DND-41 (cell line): ENCODE measurements at regions not wholly inside any gene's neighbourhood (a gene's known extent, or its start where the extent isn't known, plus 50 kb on each side); places are given as distances from the start of the nearest gene placed in this dataset.

Source experiments
- ATAC-seq: fragments of 200-7000 bp; cut with Tn5 transposase; 3 replicates; pipeline ENCODE4 v1.9.1; 2021; ENCODE audit warnings: low read depth; ENCODE audit not compliant: insufficient read depth
- DNase-seq: peaks from one replicate; pipeline ENCODE4 v3.0.0-alpha.2; 2020
- H2AFZ ChIP-seq: 2 replicates; pipeline ENCODE4 v1.6.0; 2012; ENCODE audit warnings: low read depth, low read length
- H3K27ac ChIP-seq: 2 replicates; pipeline ENCODE4 v1.5.1; 2012; ENCODE audit warnings: low read length, inconsistent platforms
- H3K27me3 ChIP-seq: fragments of 200-600 bp; sonication (generic); 2 replicates; pipeline ENCODE4 v1.6.0; 2012; ENCODE audit warnings: low read length, mild to moderate bottlenecking, inconsistent platforms; ENCODE audit not compliant: insufficient read depth, poor library complexity
- H3K36me3 ChIP-seq: 2 replicates; pipeline ENCODE4 v1.5.1; 2012; ENCODE audit warnings: low read length, inconsistent platforms; ENCODE audit not compliant: insufficient read depth
- H3K4me1 ChIP-seq: 2 replicates; pipeline ENCODE4 v1.5.1; 2012; ENCODE audit warnings: mild to moderate bottlenecking, low read length; ENCODE audit not compliant: insufficient read depth
- H3K4me2 ChIP-seq: 2 replicates; pipeline ENCODE4 v1.6.0; 2012; ENCODE audit warnings: mild to moderate bottlenecking, moderate library complexity, low read length, inconsistent platforms; ENCODE audit not compliant: insufficient read depth
- H3K4me3 ChIP-seq, 2 experiments: fragments of 200-600 bp in 1 of 2; shearing (Covaris generic) in 1 of 2; 2 replicates each; pipeline ENCODE4 v1.5.1; 2012 to 2016; ENCODE audit warnings: inconsistent platforms in 2 of 2, low read length in 2 of 2, mild to moderate bottlenecking in 2 of 2, low read depth in 1 of 2, moderate library complexity in 1 of 2
- H3K79me2 ChIP-seq: 2 replicates; pipeline ENCODE4 v1.6.0; 2012; ENCODE audit warnings: low read length, inconsistent platforms; ENCODE audit not compliant: insufficient read depth
- H3K9ac ChIP-seq: 2 replicates; pipeline ENCODE4 v1.6.0; 2012; ENCODE audit warnings: low read depth, mild to moderate bottlenecking, inconsistent platforms, low read length, moderate library complexity
- H3K9me3 ChIP-seq: 2 replicates; pipeline ENCODE4 v1.5.1; 2012; ENCODE audit warnings: low read length, moderate library complexity, mild to moderate bottlenecking, inconsistent platforms; ENCODE audit not compliant: insufficient read depth, severe bottlenecking
- H4K20me1 ChIP-seq: 2 replicates; pipeline ENCODE4 v1.6.0; 2012; ENCODE audit warnings: low read length; ENCODE audit not compliant: insufficient read depth
- EZH2 ChIP-seq: IDR thresholded peaks from 3 replicates; pipeline ENCODE4 v1.6.1; 2012; ENCODE audit warnings: borderline replicate concordance, low read depth, mild to moderate bottlenecking, moderate library complexity, low read length, inconsistent platforms; ENCODE audit not compliant: severe bottlenecking
- TF ChIP-seq, protein P1 (sequence below): IDR thresholded peaks from 2 replicates; pipeline ENCODE4 v1.5.1; 2012; ENCODE audit warnings: borderline replicate concordance, low read length, moderate library complexity, mild to moderate bottlenecking; ENCODE audit not compliant: poor library complexity, severe bottlenecking; ENCODE audit errors: extremely low read depth

DNA sequence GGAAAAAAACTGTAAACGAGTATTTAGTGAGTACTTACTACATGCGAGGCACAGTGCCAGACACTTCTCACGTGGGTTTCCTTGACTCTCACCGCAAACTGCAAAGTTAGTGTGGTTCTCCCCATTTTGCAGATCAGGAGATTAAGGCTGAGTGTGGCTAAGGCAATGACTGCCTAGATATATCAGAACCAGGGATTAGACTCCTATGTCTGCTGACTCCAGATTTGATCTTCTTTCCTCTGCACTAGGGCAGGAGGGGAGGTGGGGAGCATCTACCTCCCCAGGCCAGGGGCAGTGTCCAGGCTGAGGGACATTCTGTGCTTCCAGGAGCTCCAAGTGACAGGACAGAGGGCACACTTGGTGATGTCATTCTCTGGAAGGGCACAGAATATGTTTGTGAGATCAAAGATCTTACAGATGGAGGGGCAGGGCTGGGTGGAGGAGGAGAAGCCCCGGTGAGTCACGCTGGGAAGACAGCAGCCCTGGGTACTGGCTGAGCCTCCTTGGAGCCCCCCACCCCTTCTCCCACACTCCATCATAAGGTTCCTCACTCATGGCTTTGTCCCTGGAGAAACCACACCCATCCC is 92.4 kb downstream of the RHOB start:
- Histone ChIP-seq H3K79me2 (no peaks in the 10 kb centered on the region), H3K36me3 (no peaks in the 10 kb centered on the region), H3K4me1 (no peaks in the 10 kb centered on the region), H4K20me1 (no peaks in the 10 kb centered on the region), H3K27me3 (peaks cover 3% of the 10 kb centered on the region), H3K9ac (no peak overlapping the region), H3K4me3 (no peak overlapping the region), H3K4me2 (no peak overlapping the region), H3K9me3 (no peaks in the 10 kb centered on the region), H3K27ac (no peak overlapping the region), H2AFZ (no peak overlapping the region)
- ATAC-seq (0 out of 3 replicates have a peak, but pooled peaks have one; percentile 17), DNase-seq (no peak)
- TF ChIP-seq EZH2, result no peak
- TF ChIP-seq, protein P1, sequence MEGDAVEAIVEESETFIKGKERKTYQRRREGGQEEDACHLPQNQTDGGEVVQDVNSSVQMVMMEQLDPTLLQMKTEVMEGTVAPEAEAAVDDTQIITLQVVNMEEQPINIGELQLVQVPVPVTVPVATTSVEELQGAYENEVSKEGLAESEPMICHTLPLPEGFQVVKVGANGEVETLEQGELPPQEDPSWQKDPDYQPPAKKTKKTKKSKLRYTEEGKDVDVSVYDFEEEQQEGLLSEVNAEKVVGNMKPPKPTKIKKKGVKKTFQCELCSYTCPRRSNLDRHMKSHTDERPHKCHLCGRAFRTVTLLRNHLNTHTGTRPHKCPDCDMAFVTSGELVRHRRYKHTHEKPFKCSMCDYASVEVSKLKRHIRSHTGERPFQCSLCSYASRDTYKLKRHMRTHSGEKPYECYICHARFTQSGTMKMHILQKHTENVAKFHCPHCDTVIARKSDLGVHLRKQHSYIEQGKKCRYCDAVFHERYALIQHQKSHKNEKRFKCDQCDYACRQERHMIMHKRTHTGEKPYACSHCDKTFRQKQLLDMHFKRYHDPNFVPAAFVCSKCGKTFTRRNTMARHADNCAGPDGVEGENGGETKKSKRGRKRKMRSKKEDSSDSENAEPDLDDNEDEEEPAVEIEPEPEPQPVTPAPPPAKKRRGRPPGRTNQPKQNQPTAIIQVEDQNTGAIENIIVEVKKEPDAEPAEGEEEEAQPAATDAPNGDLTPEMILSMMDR, result no peak

DNA sequence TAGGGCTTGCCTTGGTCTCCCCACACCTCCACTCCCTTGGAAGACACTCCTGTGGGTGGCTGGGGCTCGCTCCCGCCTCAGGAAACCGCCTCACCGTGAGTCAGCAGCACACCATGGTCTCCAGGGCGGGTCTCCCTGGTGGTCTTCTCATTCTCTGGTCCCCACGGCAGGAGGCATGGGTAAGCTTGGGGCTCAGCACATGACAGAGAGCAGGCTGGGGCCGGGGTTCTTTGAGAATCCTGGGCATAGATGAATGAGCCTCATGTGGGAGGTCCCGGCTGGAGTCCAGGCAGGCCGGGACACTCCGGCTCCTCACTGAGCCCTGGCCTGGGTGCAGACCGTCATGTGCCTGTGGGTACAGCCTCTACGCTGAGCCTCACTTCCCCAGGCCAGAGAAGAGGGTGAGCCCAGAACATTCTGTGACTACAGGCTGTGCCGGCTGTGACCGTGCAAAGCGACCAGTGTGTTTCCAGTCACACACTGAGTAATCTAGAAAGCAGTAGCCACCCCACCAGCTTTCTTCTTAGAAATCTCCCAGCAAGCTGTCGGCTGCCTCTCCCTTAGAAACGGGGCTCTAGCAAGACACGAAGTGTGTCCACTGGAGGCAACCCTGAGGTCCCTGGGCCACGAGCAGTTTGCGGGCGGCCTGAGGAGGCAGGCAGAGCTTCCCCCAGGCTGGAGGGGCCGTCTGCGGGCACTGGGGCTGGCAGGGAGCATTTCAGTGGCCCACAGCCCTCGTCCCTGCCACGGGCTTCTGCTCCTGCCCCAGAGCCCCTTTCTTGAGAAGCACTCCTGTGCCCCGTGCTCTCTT is 93.1 kb downstream of the RHOB start:
- no peaks in the 10 kb centered on the region for H3K79me2 ChIP-seq
- peaks cover 3% of the 10 kb centered on the region for H3K27me3 ChIP-seq
- TF ChIP-seq, protein P1, result no peak
- no peak for TF ChIP-seq EZH2
- no peak overlapping the region for H3K4me2 ChIP-seq
- ATAC-seq, result no peak
- H3K4me3 ChIP-seq, result no peak overlapping the region
- H3K4me1 ChIP-seq, result no peaks in the 10 kb centered on the region
- no peak overlapping the region for H2AFZ ChIP-seq
- no peak overlapping the region for H3K9ac ChIP-seq
- H3K36me3 ChIP-seq, result no peaks in the 10 kb centered on the region
- no peaks in the 10 kb centered on the region for H3K9me3 ChIP-seq
- no peak overlapping the region for H3K27ac ChIP-seq
- H4K20me1 ChIP-seq, result no peaks in the 10 kb centered on the region
- no peak for DNase-seq

DNA sequence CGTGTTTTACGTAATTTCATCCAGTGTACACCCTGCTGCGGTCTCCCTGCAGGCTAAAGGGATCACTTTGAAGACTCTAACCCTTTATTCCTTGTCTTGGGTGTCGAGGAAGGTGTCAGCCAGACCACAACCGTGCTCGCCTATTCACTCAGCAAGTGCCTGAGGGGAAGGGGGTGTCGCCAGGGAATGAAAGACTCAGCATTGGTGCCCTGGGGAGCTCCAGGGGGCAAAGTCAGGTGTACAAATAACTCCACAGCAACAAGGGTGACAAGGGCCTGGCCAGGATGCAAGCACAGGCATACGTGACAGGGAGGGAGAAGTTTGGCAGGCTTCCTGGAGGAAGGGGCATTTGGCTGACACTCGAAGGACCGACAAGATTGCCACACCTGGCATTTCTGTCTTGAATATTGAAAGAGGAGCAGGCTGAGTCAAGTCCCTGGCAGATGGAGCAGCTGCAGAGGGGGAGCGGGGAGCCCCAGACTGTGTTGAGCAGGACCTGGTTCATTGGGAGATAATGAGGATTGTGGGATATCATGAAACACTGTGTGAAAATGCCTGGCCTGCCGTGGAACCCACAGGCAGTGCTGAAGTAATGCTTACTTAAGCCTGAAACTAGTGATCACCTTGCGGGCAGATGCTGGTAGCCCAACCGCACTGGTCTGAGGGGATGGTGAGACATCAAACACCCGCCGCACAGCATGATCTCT is 93.9 kb downstream of the RHOB start:
- Histone ChIP-seq H3K27ac (no peak overlapping the region), H3K4me1 (no peaks in the 10 kb centered on the region), H3K4me2 (no peak overlapping the region), H3K9ac (no peak overlapping the region), H3K4me3 (no peak overlapping the region), H3K79me2 (no peaks in the 10 kb centered on the region), H4K20me1 (no peaks in the 10 kb centered on the region), H3K9me3 (no peaks in the 10 kb centered on the region), H2AFZ (no peak overlapping the region), H3K36me3 (no peaks in the 10 kb centered on the region), H3K27me3 (peaks cover 3% of the 10 kb centered on the region)
- no peak for ATAC-seq
- TF ChIP-seq EZH2, result no peak
- TF ChIP-seq, protein P1, result no peak
- no peak for DNase-seq
